ENCODE measurements at regions not wholly inside any gene's neighbourhood (a gene's known extent, or its start where the extent isn't known, plus 50 kb on each side); places are given as distances from the start of the nearest gene placed in this dataset.

DNA sequence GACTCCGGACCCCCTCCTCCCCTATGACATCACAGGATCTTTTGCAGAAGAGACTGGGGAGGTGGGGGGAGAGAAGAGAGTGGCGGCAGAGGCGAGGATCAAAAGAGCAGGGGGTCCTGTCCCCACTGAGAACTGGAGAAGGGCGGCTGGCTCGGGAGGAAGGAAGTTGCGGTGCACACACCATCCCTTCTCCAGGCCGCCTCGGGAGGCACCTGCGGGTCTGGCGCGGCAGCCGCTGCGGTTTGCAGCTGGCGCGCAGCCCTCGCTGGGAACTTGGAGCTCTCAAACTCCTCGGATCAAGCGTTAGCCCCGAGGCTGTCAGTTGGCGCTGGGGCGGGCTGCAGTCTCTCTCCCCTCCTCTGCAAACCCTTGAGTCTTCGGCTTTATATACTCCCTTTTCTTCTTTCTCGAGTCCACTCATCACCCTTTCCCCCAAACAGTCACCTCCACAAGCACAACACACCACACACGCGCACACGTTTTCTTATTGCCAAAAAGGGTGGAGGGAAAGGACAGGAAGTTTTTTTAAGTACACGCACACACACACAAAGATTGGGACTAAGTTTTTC, 180.7 kb downstream of the TBXT start:
- TF ChIP-seq, protein P1, sequence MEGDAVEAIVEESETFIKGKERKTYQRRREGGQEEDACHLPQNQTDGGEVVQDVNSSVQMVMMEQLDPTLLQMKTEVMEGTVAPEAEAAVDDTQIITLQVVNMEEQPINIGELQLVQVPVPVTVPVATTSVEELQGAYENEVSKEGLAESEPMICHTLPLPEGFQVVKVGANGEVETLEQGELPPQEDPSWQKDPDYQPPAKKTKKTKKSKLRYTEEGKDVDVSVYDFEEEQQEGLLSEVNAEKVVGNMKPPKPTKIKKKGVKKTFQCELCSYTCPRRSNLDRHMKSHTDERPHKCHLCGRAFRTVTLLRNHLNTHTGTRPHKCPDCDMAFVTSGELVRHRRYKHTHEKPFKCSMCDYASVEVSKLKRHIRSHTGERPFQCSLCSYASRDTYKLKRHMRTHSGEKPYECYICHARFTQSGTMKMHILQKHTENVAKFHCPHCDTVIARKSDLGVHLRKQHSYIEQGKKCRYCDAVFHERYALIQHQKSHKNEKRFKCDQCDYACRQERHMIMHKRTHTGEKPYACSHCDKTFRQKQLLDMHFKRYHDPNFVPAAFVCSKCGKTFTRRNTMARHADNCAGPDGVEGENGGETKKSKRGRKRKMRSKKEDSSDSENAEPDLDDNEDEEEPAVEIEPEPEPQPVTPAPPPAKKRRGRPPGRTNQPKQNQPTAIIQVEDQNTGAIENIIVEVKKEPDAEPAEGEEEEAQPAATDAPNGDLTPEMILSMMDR (IDR thresholded peaks at IDR 0.05), result no peak
- no peak for TF ChIP-seq POLR2A (IDR thresholded peaks at IDR 0.05)

Measured in lower leg skin (tissue), 3 donors.